ENCODE measurements at regions not wholly inside any gene's neighbourhood (a gene's known extent, or its start where the extent isn't known, plus 50 kb on each side); places are given as distances from the start of the nearest gene placed in this dataset.

GRCh38 chr5:57824047-57824446 is 341.4 kb upstream of the ACTBL2 start:
- no peaks in the 10 kb centered on the region for H3K27me3 ChIP-seq
- peaks cover 0 to 11% (median 0%) of the 10 kb centered on the region in 4 donors for H3K9me3 ChIP-seq
- DNase-seq = no peak
- H3K4me3 ChIP-seq = no peak overlapping the region
- H3K36me3 ChIP-seq = no peaks in the 10 kb centered on the region
- intact Hi-C loops (cut with DNase I; ENCODE audit: low total_unique reads) = no loop called here
- no peak overlapping the region for H3K27ac ChIP-seq
- TF ChIP-seq, protein P1, sequence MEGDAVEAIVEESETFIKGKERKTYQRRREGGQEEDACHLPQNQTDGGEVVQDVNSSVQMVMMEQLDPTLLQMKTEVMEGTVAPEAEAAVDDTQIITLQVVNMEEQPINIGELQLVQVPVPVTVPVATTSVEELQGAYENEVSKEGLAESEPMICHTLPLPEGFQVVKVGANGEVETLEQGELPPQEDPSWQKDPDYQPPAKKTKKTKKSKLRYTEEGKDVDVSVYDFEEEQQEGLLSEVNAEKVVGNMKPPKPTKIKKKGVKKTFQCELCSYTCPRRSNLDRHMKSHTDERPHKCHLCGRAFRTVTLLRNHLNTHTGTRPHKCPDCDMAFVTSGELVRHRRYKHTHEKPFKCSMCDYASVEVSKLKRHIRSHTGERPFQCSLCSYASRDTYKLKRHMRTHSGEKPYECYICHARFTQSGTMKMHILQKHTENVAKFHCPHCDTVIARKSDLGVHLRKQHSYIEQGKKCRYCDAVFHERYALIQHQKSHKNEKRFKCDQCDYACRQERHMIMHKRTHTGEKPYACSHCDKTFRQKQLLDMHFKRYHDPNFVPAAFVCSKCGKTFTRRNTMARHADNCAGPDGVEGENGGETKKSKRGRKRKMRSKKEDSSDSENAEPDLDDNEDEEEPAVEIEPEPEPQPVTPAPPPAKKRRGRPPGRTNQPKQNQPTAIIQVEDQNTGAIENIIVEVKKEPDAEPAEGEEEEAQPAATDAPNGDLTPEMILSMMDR (IDR thresholded peaks at IDR 0.05) = no peak
- TF ChIP-seq POLR2A (IDR thresholded peaks at IDR 0.05) = no peak
- no peak for TF ChIP-seq EP300 (IDR thresholded peaks at IDR 0.05)
- TF ChIP-seq POLR2AphosphoS5 (IDR thresholded peaks at IDR 0.05) = no peak
- no peaks in the 10 kb centered on the region for H3K4me1 ChIP-seq
- WGBS, 5 donors = 90 to 96% (median 94%) methylated on average over 2 of the region's 2 CpGs

- 89 to 91% (median 90%) methylated on average over 5 of the region's 5 CpGs for WGBS, 5 donors
- Histone ChIP-seq H3K36me3 (no peaks in the 10 kb centered on the region), H3K4me1 (no peaks in the 10 kb centered on the region), H3K9me3 (peaks cover 0 to 11% (median 0%) of the 10 kb centered on the region in 4 donors), H3K4me3 (no peak overlapping the region), H3K27ac (no peak overlapping the region), H3K27me3 (no peaks in the 10 kb centered on the region)
- DNase-seq = no peak
- TF ChIP-seq EP300 (IDR thresholded peaks at IDR 0.05) (no peak), POLR2AphosphoS5 (IDR thresholded peaks at IDR 0.05) (no peak), POLR2A (IDR thresholded peaks at IDR 0.05) (no peak)
- TF ChIP-seq, protein P1 (IDR thresholded peaks at IDR 0.05) = no peak
- intact Hi-C loops (cut with DNase I; ENCODE audit: low total_unique reads) = no loop called here
These were observed 340.0 kb upstream of the ACTBL2 start for GRCh38 chr5:57822651-57823050.

DNA sequence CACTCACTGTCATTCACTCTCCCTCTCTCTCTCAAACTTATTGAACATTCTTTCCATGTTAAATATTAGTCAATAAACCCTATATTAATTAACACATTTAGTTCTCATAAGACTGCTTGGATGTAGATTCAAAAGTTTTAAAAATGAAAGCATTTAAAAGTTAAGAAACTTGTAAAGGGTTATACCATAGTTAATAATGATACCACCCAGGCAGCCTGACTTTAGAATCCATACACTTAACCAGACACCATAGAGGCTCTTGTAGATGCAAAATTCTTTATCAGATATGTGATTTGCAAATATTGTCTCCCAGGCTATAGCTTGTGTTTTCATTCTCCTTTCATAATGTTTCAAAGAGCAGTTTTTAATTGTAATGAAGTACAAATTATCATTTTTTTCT is 335.8 kb upstream of the ACTBL2 start:
- no peak overlapping the region for H3K27ac ChIP-seq
- TF ChIP-seq EP300 (IDR thresholded peaks at IDR 0.05) (no peak), POLR2A (IDR thresholded peaks at IDR 0.05) (no peak), POLR2AphosphoS5 (IDR thresholded peaks at IDR 0.05) (no peak)
- TF ChIP-seq, protein P1 (IDR thresholded peaks at IDR 0.05) = no peak
- no peak for DNase-seq
- peaks cover 0 to 8% (median 0%) of the 10 kb centered on the region in 4 donors for H3K4me1 ChIP-seq
- no peaks in the 10 kb centered on the region for H3K36me3 ChIP-seq
- intact Hi-C loops (cut with DNase I; ENCODE audit: low total_unique reads) = no loop called here
- H3K27me3 ChIP-seq = no peaks in the 10 kb centered on the region
- no peak overlapping the region for H3K4me3 ChIP-seq
- H3K9me3 ChIP-seq = peaks cover 0 to 11% (median 0%) of the 10 kb centered on the region in 4 donors

DNA sequence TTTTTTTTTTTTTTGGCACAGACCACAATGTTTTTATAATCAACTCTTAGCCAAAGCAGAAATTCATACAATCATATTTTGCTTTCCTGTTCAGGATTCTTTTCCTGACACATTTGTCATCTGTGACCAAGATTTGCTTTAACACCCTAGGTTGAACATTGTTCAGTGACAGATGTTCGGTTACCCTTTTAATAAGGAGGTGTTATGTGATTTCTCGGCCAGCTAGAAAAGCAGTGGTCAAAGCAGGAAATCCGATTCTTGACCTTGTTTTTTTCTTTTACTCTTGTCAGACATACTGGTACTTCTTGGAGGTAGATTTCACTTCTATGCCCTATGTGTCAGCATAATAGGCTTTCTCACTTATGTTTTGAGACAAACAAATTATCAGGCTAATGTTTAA is 335.3 kb upstream of the ACTBL2 start:
- H3K4me1 ChIP-seq = peaks cover 0 to 8% (median 0%) of the 10 kb centered on the region in 4 donors
- H3K9me3 ChIP-seq = peaks cover 0 to 11% (median 0%) of the 10 kb centered on the region in 4 donors
- H3K27me3 ChIP-seq = no peaks in the 10 kb centered on the region
- no peak overlapping the region for H3K27ac ChIP-seq
- TF ChIP-seq, protein P1 (IDR thresholded peaks at IDR 0.05) = no peak
- TF ChIP-seq POLR2A (IDR thresholded peaks at IDR 0.05) = no peak
- H3K4me3 ChIP-seq = no peak overlapping the region
- intact Hi-C loops (cut with DNase I; ENCODE audit: low total_unique reads) = no loop called here
- no peak for DNase-seq
- no peaks in the 10 kb centered on the region for H3K36me3 ChIP-seq
- 70 to 90% (median 86%) methylated on average over 3 of the region's 3 CpGs for whole genome bisulfite sequencing, 5 donors

All from stomach (tissue), 8 donors.